ENCODE measurements at regions not wholly inside any gene's neighbourhood (a gene's known extent, or its start where the extent isn't known, plus 50 kb on each side); places are given as distances from the start of the nearest gene placed in this dataset.

GRCh38 chr15:37758412-37758811 is 176.0 kb upstream of the TMCO5A start (continued):
- peak; percentile 25 to 65 for TF ChIP-seq RXRA (IDR thresholded peaks at IDR 0.05)

- H3K36me3 ChIP-seq (ENCODE audit: control insufficient read depth in 4 of 4, insufficient read depth in 3 of 4, low read depth in 1 of 4, low read length in 3 of 4), result no peaks in the 10 kb centered on the region
- TF ChIP-seq RAD21 (IDR thresholded peaks at IDR 0.05), result peak; percentile 88 to 94
- no peak for TF ChIP-seq EGR1 (IDR thresholded peaks at IDR 0.05; ENCODE audit: low read depth in 2 of 2)
- TF ChIP-seq REST (IDR thresholded peaks at IDR 0.05), result peak; percentile 40
- peak; percentile 53 for TF ChIP-seq SP1 (IDR thresholded peaks at IDR 0.05)
- no peak for TF ChIP-seq FOXA2 (IDR thresholded peaks at IDR 0.05)
- no peak for TF ChIP-seq GABPA (IDR thresholded peaks at IDR 0.05 in 1 of 2, conservative IDR thresholded peaks at IDR 0.05 in 1 of 2)
- TF ChIP-seq FOXA1 (IDR thresholded peaks at IDR 0.05), result no peak
- TF ChIP-seq JUND (IDR thresholded peaks at IDR 0.05), result peak in 1 of 2 donors; percentile 46
- TF ChIP-seq TAF1 (conservative IDR thresholded peaks at IDR 0.05), result no peak
- no peak for TF ChIP-seq NR2F2 (IDR thresholded peaks at IDR 0.05)
- TF ChIP-seq HNF4A (conservative IDR thresholded peaks at IDR 0.05), result peak; percentile 47 to 59
- TF ChIP-seq RXRA (IDR thresholded peaks at IDR 0.05), result peak; percentile 28 to 41
- peak; percentile 19 for TF ChIP-seq HNF4G (IDR thresholded peaks at IDR 0.05)
- peak; percentile 45 for TF ChIP-seq ZBTB33 (IDR thresholded peaks at IDR 0.05)
- TF ChIP-seq ATF3 (IDR thresholded peaks at IDR 0.05), result no peak
- TF ChIP-seq YY1 (IDR thresholded peaks at IDR 0.05), result peak; percentile 99
- TF ChIP-seq, protein P1, sequence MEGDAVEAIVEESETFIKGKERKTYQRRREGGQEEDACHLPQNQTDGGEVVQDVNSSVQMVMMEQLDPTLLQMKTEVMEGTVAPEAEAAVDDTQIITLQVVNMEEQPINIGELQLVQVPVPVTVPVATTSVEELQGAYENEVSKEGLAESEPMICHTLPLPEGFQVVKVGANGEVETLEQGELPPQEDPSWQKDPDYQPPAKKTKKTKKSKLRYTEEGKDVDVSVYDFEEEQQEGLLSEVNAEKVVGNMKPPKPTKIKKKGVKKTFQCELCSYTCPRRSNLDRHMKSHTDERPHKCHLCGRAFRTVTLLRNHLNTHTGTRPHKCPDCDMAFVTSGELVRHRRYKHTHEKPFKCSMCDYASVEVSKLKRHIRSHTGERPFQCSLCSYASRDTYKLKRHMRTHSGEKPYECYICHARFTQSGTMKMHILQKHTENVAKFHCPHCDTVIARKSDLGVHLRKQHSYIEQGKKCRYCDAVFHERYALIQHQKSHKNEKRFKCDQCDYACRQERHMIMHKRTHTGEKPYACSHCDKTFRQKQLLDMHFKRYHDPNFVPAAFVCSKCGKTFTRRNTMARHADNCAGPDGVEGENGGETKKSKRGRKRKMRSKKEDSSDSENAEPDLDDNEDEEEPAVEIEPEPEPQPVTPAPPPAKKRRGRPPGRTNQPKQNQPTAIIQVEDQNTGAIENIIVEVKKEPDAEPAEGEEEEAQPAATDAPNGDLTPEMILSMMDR (IDR thresholded peaks at IDR 0.05; ENCODE audit: low read depth, low read length, missing input control), result peak; percentile 84
- TF ChIP-seq MAX (IDR thresholded peaks at IDR 0.05), result peak; percentile 66
- H3K4me3 ChIP-seq (ENCODE audit: low read depth in 1 of 3, low read length in 3 of 3), result peak overlapping the region in 1 of 3 donors; percentile 45
- no peaks in the 10 kb centered on the region for H3K27me3 ChIP-seq (ENCODE audit: control insufficient read depth in 4 of 4, insufficient read depth in 4 of 4, low read length in 3 of 4)
- peak overlapping the region; percentile 6 to 19 for H3K27ac ChIP-seq (ENCODE audit: low read depth in 1 of 2, low read length in 2 of 2)
- 20% methylated on average over 3 of the region's 3 CpGs for WGBS
- no peaks in the 10 kb centered on the region for H3K9me3 ChIP-seq (ENCODE audit: control insufficient read depth in 4 of 4, low read length in 3 of 4)
- peaks cover 0 to 4% (median 3%) of the 10 kb centered on the region in 4 donors for H3K4me1 ChIP-seq (ENCODE audit: control insufficient read depth in 4 of 4, insufficient read depth in 4 of 4, low read length in 3 of 4)
- H3K9ac ChIP-seq (ENCODE audit: low read depth in 1 of 2, low read length in 2 of 2), result peak overlapping the region in 1 of 2 donors; percentile 53
- no peak for DNase-seq (ENCODE audit: low spot score)
Observed at GRCh38 chr15:37764733-37765191, 169.7 kb upstream of the TMCO5A start.

All from liver (tissue), 8 donors.